ENCODE measurements at regions not wholly inside any gene's neighbourhood (a gene's known extent, or its start where the extent isn't known, plus 50 kb on each side); places are given as distances from the start of the nearest gene placed in this dataset.

DNA sequence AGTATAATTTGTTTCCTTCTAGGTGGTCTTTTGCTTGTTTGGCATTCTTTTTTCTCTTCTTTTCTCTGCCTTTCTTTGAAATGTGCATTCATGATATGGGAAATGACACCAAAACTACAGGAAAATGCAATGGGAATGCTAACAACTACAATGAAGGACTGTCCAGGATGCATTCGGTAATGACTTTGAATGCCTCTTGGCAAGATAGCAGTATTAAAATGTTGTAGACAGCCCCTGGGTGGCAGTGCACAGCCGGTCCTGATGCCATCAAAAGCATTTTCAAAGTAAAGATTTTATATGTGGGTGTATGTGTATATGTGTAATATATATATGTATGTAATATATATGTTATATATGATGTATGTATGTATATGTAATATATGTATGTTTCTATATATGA lies 218.8 kb upstream of the MMS22L start:
- TF ChIP-seq CTCF (conservative IDR thresholded peaks at IDR 0.05; ENCODE audit: low read depth, low read length) (peak; percentile 71), EZH2 (IDR thresholded peaks at IDR 0.05; ENCODE audit: borderline replicate concordance, low read depth, low read length, poor library complexity, severe bottlenecking) (no peak)
